ENCODE measurements at regions not wholly inside any gene's neighbourhood (a gene's known extent, or its start where the extent isn't known, plus 50 kb on each side); places are given as distances from the start of the nearest gene placed in this dataset.

DNA sequence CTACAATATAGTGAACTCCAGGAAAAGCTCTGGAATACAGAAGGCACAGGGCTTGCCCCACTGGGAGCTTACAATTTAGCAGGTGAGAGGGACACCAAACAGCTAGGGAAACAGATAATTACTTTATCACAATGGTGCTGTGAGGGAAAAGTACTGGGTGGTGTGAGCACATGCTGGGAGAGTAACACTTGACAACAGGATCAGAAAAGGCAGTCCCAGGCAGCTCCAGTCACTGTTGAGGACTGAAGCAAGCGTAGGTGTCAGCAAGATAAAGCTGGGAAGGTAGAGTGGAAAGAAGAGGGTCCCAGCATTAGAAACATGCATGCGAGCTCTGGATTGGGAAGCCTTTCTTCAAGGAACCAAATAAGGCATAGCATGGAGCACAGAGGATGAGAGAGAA lies 296.0 kb downstream of the ATPSCKMT start:
- no peaks in the 10 kb centered on the region for H3K9me3 ChIP-seq
- DNase-seq (ENCODE audit: low spot score in 2 of 2), result no peak
- no peaks in the 10 kb centered on the region for H3K4me1 ChIP-seq
- no peaks in the 10 kb centered on the region for H3K27me3 ChIP-seq
- no peak overlapping the region for H3K27ac ChIP-seq
- intact Hi-C loops (cut with DNase I; ENCODE audit: low total_unique reads), result no loop called here
- TF ChIP-seq, protein P1, sequence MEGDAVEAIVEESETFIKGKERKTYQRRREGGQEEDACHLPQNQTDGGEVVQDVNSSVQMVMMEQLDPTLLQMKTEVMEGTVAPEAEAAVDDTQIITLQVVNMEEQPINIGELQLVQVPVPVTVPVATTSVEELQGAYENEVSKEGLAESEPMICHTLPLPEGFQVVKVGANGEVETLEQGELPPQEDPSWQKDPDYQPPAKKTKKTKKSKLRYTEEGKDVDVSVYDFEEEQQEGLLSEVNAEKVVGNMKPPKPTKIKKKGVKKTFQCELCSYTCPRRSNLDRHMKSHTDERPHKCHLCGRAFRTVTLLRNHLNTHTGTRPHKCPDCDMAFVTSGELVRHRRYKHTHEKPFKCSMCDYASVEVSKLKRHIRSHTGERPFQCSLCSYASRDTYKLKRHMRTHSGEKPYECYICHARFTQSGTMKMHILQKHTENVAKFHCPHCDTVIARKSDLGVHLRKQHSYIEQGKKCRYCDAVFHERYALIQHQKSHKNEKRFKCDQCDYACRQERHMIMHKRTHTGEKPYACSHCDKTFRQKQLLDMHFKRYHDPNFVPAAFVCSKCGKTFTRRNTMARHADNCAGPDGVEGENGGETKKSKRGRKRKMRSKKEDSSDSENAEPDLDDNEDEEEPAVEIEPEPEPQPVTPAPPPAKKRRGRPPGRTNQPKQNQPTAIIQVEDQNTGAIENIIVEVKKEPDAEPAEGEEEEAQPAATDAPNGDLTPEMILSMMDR (IDR thresholded peaks at IDR 0.05), result no peak
- no peak for TF ChIP-seq POLR2A (IDR thresholded peaks at IDR 0.05)
- no peak for TF ChIP-seq POLR2AphosphoS5 (IDR thresholded peaks at IDR 0.05)
- no peaks in the 10 kb centered on the region for H3K36me3 ChIP-seq
- H3K4me3 ChIP-seq, result no peak overlapping the region

- TF ChIP-seq, protein P1 (IDR thresholded peaks at IDR 0.05), result no peak
- TF ChIP-seq POLR2A (IDR thresholded peaks at IDR 0.05) (no peak), POLR2AphosphoS5 (IDR thresholded peaks at IDR 0.05) (no peak)
- Histone ChIP-seq H3K4me1 (no peaks in the 10 kb centered on the region), H3K36me3 (no peaks in the 10 kb centered on the region), H3K4me3 (no peak overlapping the region), H3K27me3 (no peaks in the 10 kb centered on the region), H3K27ac (no peak overlapping the region), H3K9me3 (no peaks in the 10 kb centered on the region)
- intact Hi-C loops (cut with DNase I; ENCODE audit: low total_unique reads), result no loop called here
- DNase-seq (ENCODE audit: low spot score in 2 of 2), result no peak
Observed at GRCh38 chr5:9951865-9952516, 297.7 kb downstream of the ATPSCKMT start.

DNA sequence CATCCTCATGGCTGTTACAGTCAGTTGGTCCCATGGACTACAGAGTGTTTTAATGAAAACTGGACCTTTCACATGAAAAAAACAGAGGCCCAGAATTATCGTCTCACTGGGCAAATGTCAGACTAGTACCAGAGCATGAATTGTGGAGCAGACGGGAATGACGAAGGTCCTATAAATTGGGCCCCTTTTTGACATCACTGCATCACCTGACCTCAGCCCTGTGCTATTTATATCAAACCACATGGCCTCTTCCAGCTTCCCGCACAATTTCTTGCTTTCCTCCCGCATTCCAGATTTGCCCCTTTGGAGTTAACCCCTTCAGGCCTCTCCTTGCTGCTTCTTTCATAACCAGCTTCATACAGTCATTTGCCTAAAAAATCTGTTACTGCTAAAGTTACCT lies 301.7 kb downstream of the ATPSCKMT start:
- no peaks in the 10 kb centered on the region for H3K36me3 ChIP-seq
- no peaks in the 10 kb centered on the region for H3K27me3 ChIP-seq
- intact Hi-C loops (cut with DNase I; ENCODE audit: low total_unique reads), result no loop called here
- TF ChIP-seq POLR2A (IDR thresholded peaks at IDR 0.05) (no peak), POLR2AphosphoS5 (IDR thresholded peaks at IDR 0.05) (no peak)
- TF ChIP-seq, protein P1 (IDR thresholded peaks at IDR 0.05), result no peak
- no peaks in the 10 kb centered on the region for H3K9me3 ChIP-seq
- H3K4me3 ChIP-seq, result no peak overlapping the region
- H3K27ac ChIP-seq, result no peak overlapping the region
- DNase-seq (ENCODE audit: low spot score in 2 of 2), result no peak
- no peaks in the 10 kb centered on the region for H3K4me1 ChIP-seq

DNA sequence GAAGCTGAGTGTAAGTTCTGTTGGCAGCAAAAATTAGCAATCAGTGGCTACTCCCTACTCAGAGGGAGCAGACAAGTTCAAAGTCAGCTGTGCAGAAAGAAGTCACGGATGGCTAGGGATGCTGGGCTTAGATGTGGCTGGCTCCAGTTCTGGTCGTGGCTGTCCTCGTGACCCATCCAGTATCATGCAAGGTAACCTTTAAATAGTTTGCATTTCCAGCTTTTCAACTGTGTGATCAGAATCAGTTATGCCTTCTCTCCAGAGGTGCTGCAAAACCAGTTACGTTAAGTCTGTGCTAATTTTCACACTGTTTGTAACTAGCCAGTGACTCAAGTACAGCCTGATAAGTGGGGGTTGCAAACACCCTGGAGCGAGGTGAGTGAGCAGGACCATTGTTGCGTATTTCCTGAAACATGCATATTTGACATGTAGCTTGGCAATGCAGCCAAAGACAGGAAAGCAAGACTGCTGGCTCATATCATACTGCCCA lies 302.4 kb downstream of the ATPSCKMT start:
- no peaks in the 10 kb centered on the region for H3K4me1 ChIP-seq
- no peaks in the 10 kb centered on the region for H3K9me3 ChIP-seq
- intact Hi-C loops (cut with DNase I; ENCODE audit: low total_unique reads), result no loop called here
- no peak overlapping the region for H3K27ac ChIP-seq
- TF ChIP-seq POLR2A (IDR thresholded peaks at IDR 0.05) (no peak), POLR2AphosphoS5 (IDR thresholded peaks at IDR 0.05) (no peak)
- TF ChIP-seq, protein P1 (IDR thresholded peaks at IDR 0.05), result no peak
- DNase-seq (ENCODE audit: low spot score in 2 of 2), result no peak
- H3K36me3 ChIP-seq, result no peaks in the 10 kb centered on the region
- H3K27me3 ChIP-seq, result no peaks in the 10 kb centered on the region
- no peak overlapping the region for H3K4me3 ChIP-seq

DNA sequence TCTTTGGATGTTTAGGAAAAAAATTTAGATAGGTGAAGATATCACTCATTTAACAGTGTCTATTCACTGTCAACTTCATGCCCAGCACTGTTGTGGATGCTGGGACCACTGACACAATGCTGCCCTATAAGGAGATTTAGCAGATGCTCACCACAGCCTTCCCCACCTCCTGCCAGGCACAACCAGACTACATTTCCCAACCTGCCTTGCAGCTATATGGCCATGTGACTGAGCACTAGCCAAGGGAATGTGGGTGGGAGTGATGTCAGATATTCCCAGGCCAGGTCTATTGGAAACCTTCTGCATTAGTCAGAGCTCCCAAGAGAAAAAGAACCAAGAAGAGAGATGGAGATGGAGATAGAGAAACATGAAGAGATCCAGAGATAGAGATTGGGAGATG lies 302.6 kb upstream of the TAS2R1 start:
- Histone ChIP-seq H3K4me3 (no peak overlapping the region), H3K4me1 (no peaks in the 10 kb centered on the region), H3K27ac (no peak overlapping the region), H3K36me3 (no peaks in the 10 kb centered on the region), H3K9me3 (peaks cover 0 to 10% of the 10 kb centered on the region in 2 donors), H3K27me3 (no peaks in the 10 kb centered on the region)
- intact Hi-C loops (cut with DNase I; ENCODE audit: low total_unique reads), result no loop called here
- TF ChIP-seq, protein P1 (IDR thresholded peaks at IDR 0.05), result no peak
- TF ChIP-seq POLR2A (IDR thresholded peaks at IDR 0.05) (no peak), POLR2AphosphoS5 (IDR thresholded peaks at IDR 0.05) (no peak)
- no peak for DNase-seq (ENCODE audit: low spot score in 2 of 2)
